Ishikawa (cell line): ENCODE measurements at regions not wholly inside any gene's neighbourhood (a gene's known extent, or its start where the extent isn't known, plus 50 kb on each side); places are given as distances from the start of the nearest gene placed in this dataset.

ENCODE experiments used
- CEBPB ChIP-seq: IDR thresholded peaks from 2 replicates; pipeline ENCODE4 v1.6.1; 2012
- CREB1 ChIP-seq: IDR thresholded peaks from 2 replicates; pipeline ENCODE4 v1.6.1; 2012; ENCODE audit warnings: low read depth
- EGR1 ChIP-seq: IDR thresholded peaks from 2 replicates; pipeline ENCODE4 v1.6.1; 2012
- EP300 ChIP-seq: IDR thresholded peaks from 2 replicates; pipeline ENCODE4 v1.6.1; 2012; ENCODE audit warnings: borderline replicate concordance
- FOXM1 ChIP-seq: IDR thresholded peaks from 2 replicates; pipeline ENCODE4 v1.6.1; 2012; ENCODE audit warnings: low read depth, borderline replicate concordance
- NFIC ChIP-seq: IDR thresholded peaks from 2 replicates; pipeline ENCODE4 v1.6.1; 2012
- RAD21 ChIP-seq: IDR thresholded peaks from 2 replicates; pipeline ENCODE4 v1.6.1; 2012; ENCODE audit warnings: low read depth
- TAF1 ChIP-seq: IDR thresholded peaks from 2 replicates; pipeline ENCODE4 v1.6.1; 2012; ENCODE audit warnings: low read depth, mild to moderate bottlenecking
- TCF12 ChIP-seq: IDR thresholded peaks from 2 replicates; pipeline ENCODE4 v1.6.1; 2012; ENCODE audit warnings: low read depth
- TEAD4 ChIP-seq: IDR thresholded peaks from 2 replicates; pipeline ENCODE4 v1.6.1; 2012
- YY1 ChIP-seq: IDR thresholded peaks from 2 replicates; pipeline ENCODE4 v1.6.1; 2012; ENCODE audit warnings: low read depth
- ZBTB7A ChIP-seq: IDR thresholded peaks from 2 replicates; pipeline ENCODE4 v1.6.1; 2012; ENCODE audit warnings: low read depth
- TF ChIP-seq, protein P1 (sequence below): IDR thresholded peaks from 2 replicates; pipeline ENCODE4 v1.6.1; 2012
- TF ChIP-seq, protein P2 (sequence below): IDR thresholded peaks from 2 replicates; pipeline ENCODE4 v1.6.1; 2012; ENCODE audit warnings: low read depth, mild to moderate bottlenecking
- TF ChIP-seq, protein P3 (sequence below): IDR thresholded peaks from 2 replicates; pipeline ENCODE4 v1.6.1; 2012

GRCh38 chr2:118440404-118441098, 352.3 kb downstream of the INSIG2 start:
- TF ChIP-seq TAF1 (no peak), ZBTB7A (no peak), TEAD4 (no peak), TCF12 (no peak), NFIC (no peak), CEBPB (no peak), EP300 (no peak), YY1 (no peak), EGR1 (no peak), RAD21 (no peak), CREB1 (no peak), FOXM1 (no peak)
- TF ChIP-seq, protein P1, sequence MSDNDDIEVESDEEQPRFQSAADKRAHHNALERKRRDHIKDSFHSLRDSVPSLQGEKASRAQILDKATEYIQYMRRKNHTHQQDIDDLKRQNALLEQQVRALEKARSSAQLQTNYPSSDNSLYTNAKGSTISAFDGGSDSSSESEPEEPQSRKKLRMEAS, result no peak
- TF ChIP-seq, protein P2, sequence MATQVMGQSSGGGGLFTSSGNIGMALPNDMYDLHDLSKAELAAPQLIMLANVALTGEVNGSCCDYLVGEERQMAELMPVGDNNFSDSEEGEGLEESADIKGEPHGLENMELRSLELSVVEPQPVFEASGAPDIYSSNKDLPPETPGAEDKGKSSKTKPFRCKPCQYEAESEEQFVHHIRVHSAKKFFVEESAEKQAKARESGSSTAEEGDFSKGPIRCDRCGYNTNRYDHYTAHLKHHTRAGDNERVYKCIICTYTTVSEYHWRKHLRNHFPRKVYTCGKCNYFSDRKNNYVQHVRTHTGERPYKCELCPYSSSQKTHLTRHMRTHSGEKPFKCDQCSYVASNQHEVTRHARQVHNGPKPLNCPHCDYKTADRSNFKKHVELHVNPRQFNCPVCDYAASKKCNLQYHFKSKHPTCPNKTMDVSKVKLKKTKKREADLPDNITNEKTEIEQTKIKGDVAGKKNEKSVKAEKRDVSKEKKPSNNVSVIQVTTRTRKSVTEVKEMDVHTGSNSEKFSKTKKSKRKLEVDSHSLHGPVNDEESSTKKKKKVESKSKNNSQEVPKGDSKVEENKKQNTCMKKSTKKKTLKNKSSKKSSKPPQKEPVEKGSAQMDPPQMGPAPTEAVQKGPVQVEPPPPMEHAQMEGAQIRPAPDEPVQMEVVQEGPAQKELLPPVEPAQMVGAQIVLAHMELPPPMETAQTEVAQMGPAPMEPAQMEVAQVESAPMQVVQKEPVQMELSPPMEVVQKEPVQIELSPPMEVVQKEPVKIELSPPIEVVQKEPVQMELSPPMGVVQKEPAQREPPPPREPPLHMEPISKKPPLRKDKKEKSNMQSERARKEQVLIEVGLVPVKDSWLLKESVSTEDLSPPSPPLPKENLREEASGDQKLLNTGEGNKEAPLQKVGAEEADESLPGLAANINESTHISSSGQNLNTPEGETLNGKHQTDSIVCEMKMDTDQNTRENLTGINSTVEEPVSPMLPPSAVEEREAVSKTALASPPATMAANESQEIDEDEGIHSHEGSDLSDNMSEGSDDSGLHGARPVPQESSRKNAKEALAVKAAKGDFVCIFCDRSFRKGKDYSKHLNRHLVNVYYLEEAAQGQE, result no peak
- TF ChIP-seq, protein P3, sequence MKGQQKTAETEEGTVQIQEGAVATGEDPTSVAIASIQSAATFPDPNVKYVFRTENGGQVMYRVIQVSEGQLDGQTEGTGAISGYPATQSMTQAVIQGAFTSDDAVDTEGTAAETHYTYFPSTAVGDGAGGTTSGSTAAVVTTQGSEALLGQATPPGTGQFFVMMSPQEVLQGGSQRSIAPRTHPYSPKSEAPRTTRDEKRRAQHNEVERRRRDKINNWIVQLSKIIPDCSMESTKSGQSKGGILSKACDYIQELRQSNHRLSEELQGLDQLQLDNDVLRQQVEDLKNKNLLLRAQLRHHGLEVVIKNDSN, result no peak

- TF ChIP-seq CREB1, result no peak
- TF ChIP-seq, protein P3, result no peak
- no peak for TF ChIP-seq NFIC
- TF ChIP-seq YY1, result no peak
- no peak for TF ChIP-seq EGR1
- TF ChIP-seq TEAD4, result no peak
- TF ChIP-seq RAD21, result no peak
- no peak for TF ChIP-seq CEBPB
- TF ChIP-seq, protein P1, result no peak
- TF ChIP-seq, protein P2, result no peak
- TF ChIP-seq TCF12, result no peak
These were observed 349.2 kb downstream of the INSIG2 start for GRCh38 chr2:118437501-118437900.

- TF ChIP-seq, protein P2, result no peak
- TF ChIP-seq NFIC (no peak), TEAD4 (no peak), CREB1 (no peak), ZBTB7A (no peak)
- TF ChIP-seq, protein P3, result no peak
- TF ChIP-seq, protein P1, result no peak
These were observed 343.7 kb downstream of the INSIG2 start for GRCh38 chr2:118431997-118432396.

DNA sequence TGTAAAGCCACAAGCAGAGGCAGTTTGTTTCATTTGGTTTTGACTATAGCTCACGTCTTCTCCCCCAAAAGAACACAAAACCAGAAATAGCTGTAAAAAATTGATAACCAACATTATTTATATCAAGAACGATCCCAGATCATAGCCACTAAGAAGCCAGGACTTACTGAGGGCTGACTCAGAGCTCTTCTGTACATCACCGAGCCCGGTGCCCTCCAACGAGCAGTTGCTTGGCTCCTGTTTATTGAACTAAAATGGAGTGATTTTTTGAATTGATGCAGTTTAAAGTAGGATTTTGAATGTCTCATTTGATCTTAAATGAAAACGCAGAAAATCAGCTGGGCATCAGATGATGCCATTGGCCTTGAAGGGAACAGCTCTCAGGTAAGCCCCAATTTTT, 343.3 kb downstream of the INSIG2 start:
- TF ChIP-seq, protein P1, result no peak
- TF ChIP-seq CREB1 (no peak), EGR1 (no peak), TCF12 (no peak), ZBTB7A (no peak), NFIC (no peak), EP300 (no peak)
